Cardiac septum (tissue), 1 donor: ENCODE measurements at regions not wholly inside any gene's neighbourhood (a gene's known extent, or its start where the extent isn't known, plus 50 kb on each side); places are given as distances from the start of the nearest gene placed in this dataset.
"Not testable (repeated sequence)": the region's sequence is repeated elsewhere in the genome, so short reads cannot be mapped to it uniquely, and the experiment has no call there.

ENCODE experiments used
- DNase-seq: peaks from one replicate; pipeline ENCODE4 v3.0.0-alpha.2; 2020; ENCODE audit warnings: low spot score
- intact Hi-C: fragments of 100-400 bp; cut with DNase I; formaldehyde crosslinking; loops from one replicate; pipeline ENCODE4 v1.14.0; 2022
- donor health status: DM: no; HTN: no; CAD: no.

DNA sequence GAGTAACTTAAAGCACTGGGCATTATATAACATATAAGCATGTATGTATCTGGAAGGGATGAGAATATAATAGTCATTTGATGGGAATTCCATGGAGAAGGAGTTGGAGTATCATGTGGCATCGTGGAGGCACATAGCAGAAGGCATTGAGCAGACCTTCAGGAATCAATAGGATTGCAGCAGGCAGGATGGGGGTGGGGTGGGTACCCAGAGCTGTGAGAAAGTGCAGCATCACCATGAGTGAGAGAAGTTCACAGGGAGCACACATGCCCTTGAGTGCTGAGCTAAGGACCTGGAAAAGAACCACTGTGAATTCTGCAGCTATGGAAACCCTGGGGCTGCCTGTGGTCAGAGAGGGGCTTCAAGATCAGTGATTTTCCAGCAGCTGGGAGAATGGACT is 57.3 kb downstream of the MED10 start:
- intact Hi-C loops: no loop called here
- DNase-seq: peak; percentile 69

DNA sequence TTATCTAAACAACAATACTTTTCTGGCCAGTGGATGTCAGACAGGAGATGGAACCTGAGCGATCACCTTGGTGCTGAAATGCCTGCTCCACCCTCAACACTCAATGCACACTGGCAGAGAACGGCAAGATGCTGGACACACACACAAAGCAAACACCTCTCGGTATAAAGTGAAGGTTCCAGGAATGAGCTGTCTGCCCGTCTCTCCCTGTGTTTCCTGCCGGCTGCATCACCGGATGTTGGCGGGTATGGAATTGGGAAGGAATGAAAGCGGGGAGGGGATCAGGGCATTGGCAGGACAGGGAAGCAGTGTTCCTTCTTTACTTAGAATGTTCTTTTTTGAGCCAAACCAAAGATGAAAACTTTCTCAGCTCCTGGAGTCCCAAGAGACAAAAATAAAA is 59.2 kb downstream of the MED10 start:
- intact Hi-C loops: no loop called here
- no peak for DNase-seq

DNA sequence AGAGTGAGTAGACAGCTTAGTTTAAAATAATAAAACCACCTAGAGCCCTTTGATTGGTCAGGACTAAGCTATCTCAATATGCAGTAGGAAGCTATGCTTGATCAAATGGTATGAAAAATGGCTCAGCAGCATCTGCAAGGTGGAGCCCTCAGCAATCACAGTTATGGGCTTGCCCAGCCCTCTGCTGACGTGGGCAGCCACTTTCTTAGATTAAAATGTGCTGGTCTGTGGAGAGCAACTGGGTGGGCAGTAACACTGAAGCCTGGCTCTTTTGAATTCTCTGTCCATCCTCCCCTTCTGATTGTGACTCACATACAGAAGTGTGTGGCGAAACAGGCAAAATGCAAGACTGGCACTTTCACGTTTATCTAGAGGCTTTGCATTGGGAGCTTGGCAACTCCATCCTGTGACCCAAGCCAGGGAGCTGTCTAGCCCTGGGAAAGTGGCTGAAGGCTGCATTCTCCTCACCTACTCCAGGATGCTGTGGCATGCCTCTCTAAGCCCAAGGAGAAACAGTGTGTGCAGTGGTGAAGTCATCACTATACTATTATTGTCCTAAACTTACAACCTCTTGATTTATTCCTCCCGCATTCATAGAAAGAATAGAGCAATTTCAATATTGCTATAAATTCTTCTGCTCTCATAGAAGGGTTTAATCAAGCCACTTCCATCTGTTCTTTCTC is 61.1 kb downstream of the MED10 start:
- no peak for DNase-seq
- intact Hi-C loops: no loop called here

DNA sequence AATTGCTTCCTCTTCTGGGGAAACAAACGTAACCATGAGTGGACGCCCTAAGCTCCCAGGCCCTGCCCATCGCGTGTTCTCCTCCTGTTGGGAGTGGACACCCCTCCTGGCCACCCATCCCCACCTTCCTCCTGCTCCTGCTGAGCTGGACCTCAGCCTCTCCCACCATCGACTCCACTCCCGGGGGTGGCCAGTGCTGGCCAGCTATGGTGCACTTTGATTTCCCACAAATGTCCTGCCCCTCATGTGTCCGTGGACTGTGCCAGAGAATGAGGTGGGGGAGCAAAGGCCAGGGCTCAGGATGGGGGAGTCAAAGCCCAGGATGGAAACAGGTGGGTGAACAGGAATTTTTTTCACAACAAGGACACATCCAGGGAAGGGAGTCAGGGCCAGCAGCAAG is 62.8 kb downstream of the MED10 start:
- intact Hi-C loops: no loop called here
- no peak for DNase-seq

DNA sequence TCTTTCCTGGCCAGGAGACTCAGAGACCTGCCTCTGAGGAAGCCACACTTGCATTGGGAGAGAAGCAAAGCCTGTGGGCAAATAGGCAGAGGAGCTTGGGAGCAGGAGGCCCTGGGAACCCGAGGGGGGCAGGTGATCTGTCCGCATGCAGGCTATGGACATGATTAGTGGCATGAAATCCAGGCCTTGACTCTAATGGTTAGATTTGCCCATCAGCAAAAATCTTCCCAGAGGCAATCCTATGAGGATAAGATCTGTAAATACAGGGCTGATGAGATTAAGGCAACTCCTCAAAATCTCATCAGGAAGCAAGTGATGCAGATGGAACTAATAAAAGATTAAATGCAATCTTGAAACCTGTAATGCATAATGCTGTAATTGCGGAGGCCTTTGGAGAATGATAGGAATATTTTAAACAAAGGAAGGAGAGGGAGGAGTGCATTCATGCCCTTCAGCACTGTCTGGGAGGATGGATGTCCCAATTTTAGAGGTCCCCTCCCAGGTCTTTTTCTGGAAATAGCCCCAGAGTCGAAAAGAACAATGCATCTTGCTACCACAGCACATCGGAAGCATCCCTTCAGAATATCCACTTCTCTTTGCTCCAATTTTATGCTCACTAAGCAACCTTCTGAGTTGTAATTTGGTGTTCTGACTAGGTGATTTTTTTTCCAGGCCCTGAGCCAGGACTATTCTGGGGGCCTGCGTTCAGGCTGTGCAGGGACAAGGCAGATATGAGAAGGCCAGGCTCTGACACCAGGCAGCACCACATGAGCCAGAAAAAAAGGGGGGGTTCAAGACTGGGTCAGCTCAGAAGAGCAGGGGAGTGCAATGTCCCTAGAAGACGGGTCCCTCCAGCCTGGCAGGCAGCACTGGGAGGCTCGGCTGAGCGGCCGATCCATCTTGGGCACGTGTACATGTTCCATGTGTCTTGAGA is 66.5 kb downstream of the MED10 start:
- peak; percentile 79 for DNase-seq
- intact Hi-C loops: loop anchor here (5.0 kb wide), 1 partner anchor 65 kb away; the partner anchor contains the start of gene MED10

DNA sequence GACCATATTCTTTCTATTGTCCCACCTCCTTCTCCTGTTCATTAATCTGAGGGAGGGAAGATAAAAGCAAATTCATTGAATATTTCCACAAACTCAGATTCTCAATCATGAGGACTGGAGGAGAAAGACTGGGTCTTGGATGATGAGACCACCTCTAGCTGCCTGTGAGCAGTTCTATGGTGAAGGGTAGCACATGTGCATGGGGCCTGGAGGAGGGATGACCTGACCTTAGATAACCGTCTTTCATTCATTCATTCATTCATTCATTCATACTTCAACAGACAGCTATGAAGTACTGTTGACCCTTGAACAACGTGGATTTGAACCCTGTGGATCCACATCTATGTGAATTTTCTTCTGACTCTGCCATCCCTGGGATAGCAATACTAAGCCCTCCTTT is 68.4 kb downstream of the MED10 start:
- DNase-seq: no peak
- intact Hi-C loops: loop anchor here (5.0 kb wide), 1 partner anchor 67 kb away; the partner anchor contains the start of gene MED10

DNA sequence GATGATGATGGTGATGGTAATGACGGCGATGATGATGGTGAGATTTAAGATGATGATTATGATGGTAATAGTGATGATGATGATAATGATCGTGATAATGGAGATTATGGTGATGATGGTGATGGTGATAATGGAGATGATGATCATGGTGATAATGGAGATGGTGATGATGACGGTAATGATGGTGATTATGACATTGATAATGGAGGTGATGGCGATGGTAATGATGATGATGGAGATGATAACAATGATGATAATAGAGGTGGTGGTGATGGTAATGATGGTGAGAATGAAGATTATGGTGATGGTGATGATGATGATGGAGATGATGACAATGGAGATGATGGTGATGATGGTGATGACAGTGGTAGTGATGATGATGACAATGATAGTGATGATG is 69.7 kb downstream of the MED10 start:
- intact Hi-C loops: no loop called here

DNA sequence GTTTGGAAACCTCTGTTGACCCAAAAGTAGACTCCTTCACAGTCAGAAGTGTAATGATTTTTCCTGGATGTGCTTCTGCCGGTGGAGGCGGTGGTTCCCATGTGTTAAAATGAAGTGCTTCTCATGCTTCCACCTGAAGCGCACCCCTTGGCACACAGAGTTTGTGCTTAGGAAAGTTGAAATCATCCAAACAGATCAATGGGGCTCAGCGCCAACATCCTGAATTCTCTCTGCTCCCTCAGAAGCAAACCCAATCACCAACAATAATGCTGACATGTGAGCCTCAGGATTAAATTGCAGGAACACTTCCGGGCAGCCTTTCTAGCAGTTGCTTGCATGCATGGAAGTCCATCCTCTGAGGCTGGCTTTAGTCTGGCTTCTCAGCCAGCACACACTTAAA is 71.0 kb downstream of the MED10 start:
- intact Hi-C loops: no loop called here
- no peak for DNase-seq

More for the DNA sequence above, 69.7 kb downstream of the MED10 start:
- DNase-seq: no peak

DNA sequence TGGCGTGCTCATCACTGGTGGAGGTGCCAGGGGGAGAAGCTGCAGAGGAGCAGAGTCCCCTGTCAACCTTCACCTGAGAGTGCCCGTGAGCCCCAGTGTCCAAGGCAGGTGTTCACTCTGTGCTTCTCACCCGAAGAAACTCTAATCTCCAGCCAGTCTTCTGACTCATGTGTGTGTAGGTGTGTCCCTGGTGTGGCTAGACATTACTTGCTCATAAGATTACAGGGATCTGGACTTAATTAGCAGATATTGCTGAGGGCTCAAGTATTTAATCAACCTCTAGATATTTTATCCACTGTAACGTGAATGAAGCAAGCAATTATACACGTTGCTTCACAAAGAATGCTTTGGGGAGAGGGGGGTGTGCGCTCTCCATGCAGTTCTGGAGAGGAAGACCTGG is 72.5 kb downstream of the MED10 start:
- no peak for DNase-seq
- intact Hi-C loops: no loop called here

DNA sequence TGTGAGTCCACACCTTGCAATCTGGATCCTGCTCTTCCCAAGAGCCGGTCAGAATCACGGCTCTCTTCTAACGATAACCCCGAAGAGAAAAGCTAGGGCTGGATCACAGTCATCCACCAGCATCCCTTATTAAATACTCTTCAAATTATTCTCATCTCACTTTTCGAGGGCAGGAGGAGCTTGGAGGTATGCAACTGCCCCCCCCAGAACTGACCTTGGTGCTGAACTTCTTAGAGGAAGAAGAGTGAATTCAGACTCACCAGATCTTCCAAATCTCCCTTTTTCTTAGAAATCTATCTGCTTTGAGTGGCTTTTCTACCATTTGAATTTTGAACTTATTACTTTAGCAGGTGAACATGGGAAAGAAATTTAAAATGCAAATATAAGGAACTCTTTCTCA is 75.7 kb downstream of the MED10 start:
- no peak for DNase-seq
- intact Hi-C loops: no loop called here

DNA sequence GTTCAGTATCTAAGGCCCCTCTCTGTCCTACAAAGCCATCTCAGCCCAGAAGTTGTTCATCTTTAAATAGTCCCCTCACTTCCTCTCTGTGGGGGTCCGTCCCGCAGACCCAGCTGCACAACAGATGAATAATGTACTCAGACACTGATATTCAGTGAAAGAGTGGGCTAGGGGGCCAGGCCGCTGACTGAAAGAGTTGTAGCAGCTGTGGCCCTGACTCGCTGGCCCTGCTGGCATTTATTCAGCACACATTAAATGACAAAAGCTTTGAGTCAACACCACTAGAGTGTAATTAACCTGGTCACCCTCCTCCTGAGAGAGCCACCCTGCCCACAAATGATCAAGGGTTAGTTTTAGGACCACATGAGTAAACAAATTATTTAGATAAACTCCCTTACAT is 76.3 kb downstream of the MED10 start:
- intact Hi-C loops: no loop called here
- DNase-seq: no peak

DNA sequence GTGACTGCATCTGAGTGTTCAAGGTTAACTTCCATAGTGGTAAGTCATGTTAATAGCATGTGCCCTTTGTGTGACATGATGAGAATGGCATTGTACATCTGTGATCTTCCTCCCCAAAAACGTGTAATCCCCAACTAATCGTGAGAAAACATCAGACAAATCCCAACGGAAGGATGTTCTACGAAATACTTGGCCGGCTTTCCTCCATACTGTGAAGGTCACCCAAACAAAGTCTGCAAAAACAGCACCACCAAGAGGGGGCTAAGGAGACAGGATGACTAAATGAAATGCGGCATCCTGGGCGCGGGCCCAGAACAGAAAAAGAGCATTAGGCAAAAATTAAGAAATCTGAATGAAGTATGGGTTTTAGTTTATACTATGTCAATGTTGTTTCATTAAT is 81.8 kb downstream of the MED10 start:
- intact Hi-C loops: no loop called here
- DNase-seq: no peak

DNA sequence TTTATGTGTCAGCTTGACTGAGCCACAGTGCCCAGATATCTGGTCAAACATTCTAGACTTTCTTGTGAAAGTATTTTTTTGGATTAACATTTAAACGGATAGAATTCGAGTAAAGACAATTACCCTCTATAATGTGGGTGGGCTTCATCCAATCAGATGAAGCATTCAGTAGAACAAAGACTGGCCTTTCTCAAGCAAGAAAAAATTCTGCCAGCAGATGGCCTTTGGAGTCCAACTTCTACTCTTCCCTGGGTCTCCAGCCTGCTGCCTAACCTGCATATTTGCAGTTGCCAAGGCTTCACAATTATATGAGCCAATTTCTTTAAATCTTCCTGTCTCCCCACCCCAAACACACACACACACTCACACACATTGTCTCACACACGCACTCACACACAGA is 86.4 kb downstream of the MED10 start:
- no peak for DNase-seq
- intact Hi-C loops: loop anchor here (5.0 kb wide), 3 partner anchors 155 to 285 kb away; partner anchors contain the start of gene UBE2QL1

DNA sequence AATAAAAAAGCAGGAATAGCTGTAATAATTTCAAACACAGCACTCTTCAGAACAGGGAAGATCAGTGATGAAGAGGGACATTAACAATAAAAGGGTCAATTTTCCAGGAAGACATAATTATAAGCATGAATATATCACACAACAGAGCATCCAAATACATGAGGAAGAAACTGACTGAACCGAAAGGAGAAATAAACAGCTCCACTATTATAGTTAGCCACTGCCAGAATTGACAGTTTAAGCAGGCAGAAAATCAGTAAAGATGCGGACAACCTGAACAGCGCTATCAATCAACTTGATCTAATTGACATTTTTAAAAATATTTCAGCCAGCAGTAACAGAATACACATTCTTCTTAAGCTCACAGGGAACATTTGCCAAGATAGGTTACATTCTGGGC is 89.1 kb downstream of the MED10 start:
- intact Hi-C loops: no loop called here
- no peak for DNase-seq

DNA sequence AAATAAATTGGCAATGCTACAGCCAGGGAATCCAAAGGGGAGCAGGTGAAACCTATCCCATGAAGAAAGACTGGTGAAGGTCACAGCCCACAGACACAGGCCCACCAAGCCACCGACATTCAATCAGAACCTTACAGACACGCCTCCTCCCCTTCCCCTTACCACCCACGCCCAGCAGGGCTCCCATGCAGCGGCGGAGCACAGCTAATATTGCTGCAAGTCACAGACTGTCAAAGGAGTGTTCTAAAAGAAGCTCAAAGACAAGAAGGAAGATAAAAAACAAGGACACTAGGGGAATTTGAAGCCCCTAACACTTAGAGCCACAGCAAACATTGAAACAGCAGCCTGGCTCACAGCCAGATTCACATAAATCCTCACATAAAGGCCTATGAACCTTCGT is 91.2 kb downstream of the MED10 start:
- DNase-seq: no peak
- intact Hi-C loops: no loop called here

DNA sequence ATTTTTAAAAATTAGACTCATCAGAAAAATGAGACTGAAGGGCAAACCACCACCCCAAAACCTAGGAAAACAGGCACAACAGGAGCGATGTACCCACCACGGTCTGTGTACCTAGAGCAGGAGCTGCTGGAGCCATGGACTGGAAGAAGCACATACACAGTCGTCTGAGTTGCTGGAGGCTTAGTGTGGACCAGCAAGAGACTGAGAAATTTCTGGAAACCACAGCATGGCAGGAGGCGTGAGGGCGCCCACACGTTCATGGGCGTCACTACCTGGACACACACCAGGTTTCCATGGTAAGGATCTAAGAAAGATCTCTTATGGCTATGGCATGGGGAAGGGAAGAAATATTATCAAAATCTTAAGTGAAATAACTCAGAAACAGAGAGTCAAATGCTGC is 91.9 kb downstream of the MED10 start:
- no peak for DNase-seq
- intact Hi-C loops: no loop called here

DNA sequence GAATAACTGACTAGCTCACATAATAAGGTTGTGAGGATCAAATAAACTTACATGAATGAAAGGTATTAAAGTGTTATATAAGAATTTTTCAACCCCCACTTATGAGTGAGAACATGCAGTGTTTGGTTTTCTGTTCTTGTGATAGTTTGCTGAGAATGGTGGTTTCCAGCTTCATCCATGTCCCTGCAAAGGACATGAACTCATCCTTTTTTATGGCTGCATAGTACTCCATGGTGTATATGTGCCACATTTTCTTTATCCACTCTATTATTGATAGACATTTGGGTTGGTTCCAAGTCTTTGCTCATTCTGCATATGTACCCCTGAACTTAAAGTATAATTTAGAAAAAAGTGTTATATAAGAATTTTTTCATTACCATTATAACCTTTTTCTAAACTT is 93.9 kb downstream of the MED10 start:
- intact Hi-C loops, DNase-seq: not testable (repeated sequence)

DNA sequence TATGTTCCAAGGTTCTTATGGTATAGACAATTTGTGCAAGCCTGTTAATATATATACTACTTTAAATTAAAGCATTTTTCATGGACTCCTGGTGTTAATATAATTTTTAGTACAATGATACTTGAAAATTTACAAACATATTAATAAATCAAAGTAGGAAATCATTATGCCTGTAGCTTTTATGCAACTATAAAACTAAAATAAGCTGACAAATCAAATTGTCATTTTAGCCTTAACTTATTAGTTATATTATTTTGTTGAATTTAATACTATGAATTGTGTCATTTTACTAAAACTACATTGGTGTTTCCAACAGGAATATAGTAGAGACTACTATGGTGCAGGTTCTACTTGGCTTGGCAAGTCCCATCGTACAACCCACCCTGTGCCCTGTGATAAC is 96.0 kb downstream of the MED10 start:
- intact Hi-C loops: no loop called here
- no peak for DNase-seq

DNA sequence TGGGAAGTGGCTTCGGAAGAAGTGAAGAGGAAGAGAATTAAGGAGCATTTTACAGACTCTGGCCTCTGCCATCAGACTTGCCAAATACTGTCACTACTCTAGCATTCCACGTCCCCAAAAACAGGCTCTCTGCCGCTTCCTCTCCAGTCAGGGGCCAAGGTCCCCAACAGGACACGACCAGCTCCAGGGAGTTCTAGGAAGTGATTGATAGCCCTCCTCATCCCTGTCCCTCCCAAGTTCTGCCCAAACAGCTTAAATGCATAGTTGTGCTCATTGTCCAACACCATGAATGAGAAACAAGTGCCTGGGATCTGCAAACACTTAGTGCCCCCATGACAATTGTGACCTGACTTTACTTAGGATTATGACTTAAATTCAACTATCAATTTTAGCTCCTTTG is 96.5 kb downstream of the MED10 start:
- no peak for DNase-seq
- intact Hi-C loops: no loop called here

DNA sequence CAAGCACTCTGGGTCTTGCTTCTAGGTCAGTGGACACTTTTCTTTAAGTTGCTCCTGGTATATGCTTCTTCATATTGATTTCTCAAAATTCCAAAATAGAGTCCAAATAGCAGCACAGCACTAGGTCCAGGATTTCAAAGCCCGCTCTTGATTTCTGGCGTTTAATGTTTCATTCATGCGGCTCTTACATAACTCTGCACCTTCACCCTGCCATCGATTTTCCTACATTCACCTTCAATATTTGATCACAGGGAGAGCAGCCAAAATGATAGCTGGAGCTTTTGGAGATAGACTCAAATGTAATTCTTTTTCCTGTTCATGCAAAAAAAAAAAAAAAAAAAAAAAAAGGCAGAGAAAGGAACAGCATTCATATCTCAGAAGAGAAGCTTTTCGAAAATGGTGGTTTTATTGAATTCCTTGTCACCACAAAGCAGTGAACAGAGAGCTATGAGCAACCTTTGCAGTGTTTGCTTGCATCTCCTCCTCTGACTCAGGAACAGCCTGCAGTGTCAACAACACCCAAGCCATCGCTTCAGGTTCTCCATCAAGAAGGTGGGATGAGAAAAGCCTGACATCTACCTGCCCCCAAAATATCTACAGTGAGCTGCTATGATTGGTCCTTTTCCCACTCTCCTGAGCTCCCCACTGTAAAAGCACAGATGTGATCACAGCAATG is 97.8 kb downstream of the MED10 start:
- no peak for DNase-seq
- intact Hi-C loops: no loop called here
